SK-N-MC (cell line): ENCODE measurements at regions not wholly inside any gene's neighbourhood (a gene's known extent, or its start where the extent isn't known, plus 50 kb on each side); places are given as distances from the start of the nearest gene placed in this dataset.
"Not testable (repeated sequence)": the region's sequence is repeated elsewhere in the genome, so short reads cannot be mapped to it uniquely, and the experiment has no call there.

ENCODE experiments used
- DNase-seq: peaks from one replicate; pipeline ENCODE4 v3.0.0-alpha.2; 2011; ENCODE audit warnings: low read depth, low spot score
- H3K27ac ChIP-seq: fragments of 200-600 bp; sonication (generic); 2 replicates; pipeline ENCODE4 v1.5.1; 2016; ENCODE audit warnings: mixed run types
- H3K36me3 ChIP-seq: fragments of 200-600 bp; sonication (generic); 2 replicates; pipeline ENCODE4 v1.6.1; 2017; ENCODE audit warnings: antibody characterized with exemption, low read length, mixed read lengths; ENCODE audit not compliant: insufficient read depth
- H3K4me3 ChIP-seq: fragments of 200-600 bp; sonication (generic); 2 replicates; pipeline ENCODE4 v1.5.1; 2016
- H3K9ac ChIP-seq: fragments of 200-600 bp; sonication (generic); 2 replicates; pipeline ENCODE4 v1.8.0; 2017; ENCODE audit warnings: mixed run types, mixed read lengths; ENCODE audit not compliant: insufficient read length
- H3K9me3 ChIP-seq: fragments of 200-600 bp; sonication (generic); 2 replicates; pipeline ENCODE4 v1.6.1; 2017; ENCODE audit warnings: low read depth, mild to moderate bottlenecking, antibody characterized with exemption, low read length, moderate library complexity, mixed read lengths
- EZH2 ChIP-seq: fragments of 200-600 bp; sonication (generic); IDR thresholded peaks from one replicate; pipeline ENCODE4 v1.6.1; 2017; ENCODE audit warnings: antibody characterized with exemption
- FOXP2 ChIP-seq: optimal IDR thresholded peaks from 2 replicates; pipeline ENCODE3; 2011; ENCODE audit warnings: mild to moderate bottlenecking, moderate library complexity; ENCODE audit not compliant: insufficient read depth; ENCODE audit errors: extremely low read length, control extremely low read depth
- POLR2AphosphoS5 ChIP-seq: IDR thresholded peaks from 2 replicates; pipeline ENCODE4 v1.6.1; 2012; ENCODE audit warnings: mild to moderate bottlenecking, low read depth, low read length, borderline replicate concordance

DNA sequence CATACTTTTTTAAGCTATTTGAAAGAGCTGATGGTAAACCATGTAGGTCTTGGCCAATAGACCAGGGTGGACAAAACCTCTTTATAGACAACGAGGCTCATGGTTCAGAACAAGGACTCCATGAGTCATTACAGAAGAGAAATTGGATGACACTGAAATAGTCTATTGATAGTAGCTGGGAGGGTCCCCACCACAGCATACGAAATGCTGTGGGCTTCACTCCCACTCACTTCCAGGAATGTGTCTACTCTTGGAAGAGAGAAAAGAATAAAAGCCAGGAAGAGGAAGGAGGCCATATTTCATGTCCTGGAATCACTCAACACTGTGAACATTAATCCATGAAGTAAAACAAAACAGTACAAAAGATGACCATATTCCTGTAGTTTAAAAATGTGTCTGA lies 82.3 kb upstream of the MXRA5 start:
- no peak for TF ChIP-seq EZH2
- TF ChIP-seq POLR2AphosphoS5 = no peak
- no peak for TF ChIP-seq FOXP2
- Histone ChIP-seq H3K36me3 (no peaks in the 10 kb centered on the region), H3K4me3 (no peak overlapping the region), H3K9me3 (no peaks in the 10 kb centered on the region), H3K27ac (no peak overlapping the region), H3K9ac (no peak overlapping the region)
- DNase-seq = no peak

DNA sequence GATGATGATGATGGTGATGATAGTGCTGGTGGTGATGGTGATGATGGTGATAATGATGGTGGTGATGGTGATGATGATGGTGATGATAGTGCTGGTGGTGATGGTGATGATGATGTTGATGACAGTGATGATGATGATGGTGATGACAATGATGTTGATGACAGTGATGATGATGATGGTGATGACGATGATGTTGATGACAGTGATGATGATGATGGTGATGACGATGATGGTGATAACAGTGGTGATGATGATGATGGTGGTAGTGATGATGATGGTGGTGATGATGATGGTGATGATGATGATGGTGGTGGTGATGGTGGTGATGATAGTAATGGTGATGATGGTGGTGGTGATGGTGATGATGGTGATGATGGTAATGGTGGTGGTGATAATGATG lies 80.1 kb upstream of the MXRA5 start:
- Histone ChIP-seq H3K9me3 (no peaks in the 10 kb centered on the region), H3K36me3 (no peaks in the 10 kb centered on the region), H3K4me3 (no peak overlapping the region), H3K27ac (no peak overlapping the region), H3K9ac (no peak overlapping the region)
- no peak for DNase-seq
- TF ChIP-seq EZH2 (no peak), FOXP2 (no peak), POLR2AphosphoS5 (no peak)

GRCh38 chrX:3425031-3425430 lies 78.6 kb upstream of the MXRA5 start:
- H3K9me3 ChIP-seq = no peaks in the 10 kb centered on the region
- TF ChIP-seq EZH2 (no peak), POLR2AphosphoS5 (no peak), FOXP2 (no peak)
- H3K27ac ChIP-seq = no peak overlapping the region
- no peaks in the 10 kb centered on the region for H3K36me3 ChIP-seq
- H3K9ac ChIP-seq = no peak overlapping the region
- no peak overlapping the region for H3K4me3 ChIP-seq
- DNase-seq = no peak

- no peak for DNase-seq
- Histone ChIP-seq H3K9me3 (no peaks in the 10 kb centered on the region), H3K4me3 (no peak overlapping the region), H3K36me3 (no peaks in the 10 kb centered on the region), H3K9ac (no peak overlapping the region), H3K27ac (no peak overlapping the region)
- no peak for TF ChIP-seq EZH2
- TF ChIP-seq POLR2AphosphoS5 = no peak
- no peak for TF ChIP-seq FOXP2
Observed at GRCh38 chrX:3420316-3420715, 73.9 kb upstream of the MXRA5 start.

GRCh38 chrX:3415011-3415410 lies 68.6 kb upstream of the MXRA5 start:
- no peak for TF ChIP-seq POLR2AphosphoS5
- no peak for TF ChIP-seq EZH2
- no peak for TF ChIP-seq FOXP2
- Histone ChIP-seq H3K9me3 (no peaks in the 10 kb centered on the region), H3K9ac (no peak overlapping the region), H3K36me3 (no peaks in the 10 kb centered on the region), H3K27ac (no peak overlapping the region), H3K4me3 (no peak overlapping the region)
- DNase-seq = no peak

GRCh38 chrX:3411626-3412025 lies 65.2 kb upstream of the MXRA5 start:
- not testable (repeated sequence) for H3K36me3 ChIP-seq, H3K27ac ChIP-seq, H3K9ac ChIP-seq, H3K9me3 ChIP-seq, H3K4me3 ChIP-seq, DNase-seq

- not testable (repeated sequence) for H3K4me3 ChIP-seq, H3K9ac ChIP-seq, H3K9me3 ChIP-seq, DNase-seq, H3K27ac ChIP-seq, H3K36me3 ChIP-seq
Observed at GRCh38 chrX:3409936-3410335, 63.5 kb upstream of the MXRA5 start.

GRCh38 chrX:3407781-3408180 lies 61.3 kb upstream of the MXRA5 start:
- Histone ChIP-seq H3K27ac (no peak overlapping the region), H3K36me3 (no peaks in the 10 kb centered on the region), H3K9ac (no peak overlapping the region), H3K4me3 (no peak overlapping the region), H3K9me3 (no peaks in the 10 kb centered on the region)
- DNase-seq = no peak
- TF ChIP-seq POLR2AphosphoS5 (no peak), FOXP2 (no peak), EZH2 (no peak)

DNA sequence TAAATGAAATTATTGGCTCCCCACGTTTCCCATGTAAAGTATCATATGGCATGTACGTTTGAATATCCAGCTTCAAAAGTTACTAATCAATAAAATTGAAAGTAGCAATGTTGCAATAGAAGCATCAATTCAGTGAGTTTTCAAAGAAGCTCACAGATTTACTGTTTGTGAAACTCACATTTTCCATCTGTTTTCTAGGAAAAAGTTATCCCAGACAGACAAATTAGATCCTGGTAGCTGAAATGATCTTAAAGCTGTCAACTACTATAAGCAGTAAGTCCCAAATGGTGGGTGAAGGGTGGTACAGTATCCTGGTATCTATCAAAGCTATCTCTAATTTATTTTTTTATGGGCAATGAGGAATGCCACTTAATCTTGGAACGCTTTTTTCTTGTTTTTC lies 60.7 kb upstream of the MXRA5 start:
- DNase-seq = no peak
- TF ChIP-seq POLR2AphosphoS5 (no peak), EZH2 (no peak), FOXP2 (no peak)
- Histone ChIP-seq H3K4me3 (no peak overlapping the region), H3K9ac (no peak overlapping the region), H3K9me3 (no peaks in the 10 kb centered on the region), H3K36me3 (no peaks in the 10 kb centered on the region), H3K27ac (no peak overlapping the region)

GRCh38 chrX:3403748-3404147 lies 57.3 kb upstream of the MXRA5 start:
- no peak overlapping the region for H3K9ac ChIP-seq
- no peak overlapping the region for H3K27ac ChIP-seq
- no peaks in the 10 kb centered on the region for H3K36me3 ChIP-seq
- no peak overlapping the region for H3K4me3 ChIP-seq
- H3K9me3 ChIP-seq = no peaks in the 10 kb centered on the region
- no peak for DNase-seq
- TF ChIP-seq EZH2 (no peak), POLR2AphosphoS5 (no peak), FOXP2 (no peak)
